ENCODE measurements at regions not wholly inside any gene's neighbourhood (a gene's known extent, or its start where the extent isn't known, plus 50 kb on each side); places are given as distances from the start of the nearest gene placed in this dataset.

- H3K36me3 ChIP-seq (replicated peaks in 1 of 2; ENCODE audit: control insufficient read depth in 1 of 2, insufficient read depth in 2 of 2, low read length in 2 of 2): no peaks in the 10 kb centered on the region
- ATAC-seq: no peak
- intact Hi-C loops (cut with micrococcal nuclease; ENCODE audit: unreplicated experiment) (no loop called here), in situ Hi-C loops (cut with HindIII; ENCODE audit: extremely low pct_ligation_motif_present, low pct_unique_long_range_greater_than_20kb) (no loop called here)
- no peaks in the 10 kb centered on the region for H4K20me1 ChIP-seq (ENCODE audit: insufficient read depth, low read length)
- H3K9me3 ChIP-seq (ENCODE audit: low read length): no peaks in the 10 kb centered on the region
- H3K27ac ChIP-seq (ENCODE audit: extremely low read length, insufficient read depth, low read length): no peak overlapping the region
- no TSS peak for BruUV-seq (replicated peaks)
- no peak overlapping the region for H3K9ac ChIP-seq (ENCODE audit: insufficient read depth, low read depth, low read length)
- FAIRE-seq: no peak
- H2AFZ ChIP-seq (ENCODE audit: low read length): no peak overlapping the region
- DNase-seq (ENCODE audit: low spot score): no peak
- no peaks in the 10 kb centered on the region for H3K79me2 ChIP-seq (ENCODE audit: insufficient read depth, low read length)
- H3K27me3 ChIP-seq (ENCODE audit: control insufficient read depth in 1 of 2, insufficient read depth in 2 of 2, low read length in 2 of 2): peaks cover 0 to 15% of the 10 kb centered on the region in 2 experiments; a peak in 2 of 5 replicates
- H3K4me2 ChIP-seq (ENCODE audit: low read depth, low read length): no peak overlapping the region
- WGBS (ENCODE audit: low lambda C conversion rate): no CpG with 5 or more reads among the region's 1 CpG
- POLR2A ChIA-PET: no interaction called here
- H3K4me3 ChIP-seq (replicated peaks in 1 of 3; ENCODE audit: insufficient read depth in 1 of 3, low read depth in 2 of 3, low read length in 3 of 3): no peak overlapping the region
- no peaks in the 10 kb centered on the region for H3K4me1 ChIP-seq (ENCODE audit: insufficient read depth, low read length)
- CTCF ChIA-PET (ENCODE audit: low intra/inter-chr PET ratio, low total read pairs): no interaction called here
- TF ChIP-seq ZNF574 (CRISPR knock-in tag; IDR thresholded peaks at IDR 0.05) (no peak), MLXIP (CRISPR knock-in tag; IDR thresholded peaks at IDR 0.05; ENCODE audit: borderline replicate concordance) (no peak), AGO1 (IDR thresholded peaks at IDR 0.05; ENCODE audit: low read depth, low read length, poor library complexity, severe bottlenecking) (no peak), GTF2F1 (IDR thresholded peaks at IDR 0.05; ENCODE audit: low read length) (no peak), FOSL1 (CRISPR knock-in tag; IDR thresholded peaks at IDR 0.05; ENCODE audit: borderline replicate concordance) (no peak), FOXP1 (IDR thresholded peaks at IDR 0.05) (no peak), FOXP1 (CRISPR knock-in tag; IDR thresholded peaks at IDR 0.05) (no peak), ZNF879 (CRISPR knock-in tag; IDR thresholded peaks at IDR 0.05) (no peak), ZNF224 (CRISPR knock-in tag; IDR thresholded peaks at IDR 0.05) (no peak), ZNF446 (CRISPR knock-in tag; IDR thresholded peaks at IDR 0.05) (no peak), NR2C2 (CRISPR knock-in tag; IDR thresholded peaks at IDR 0.05; ENCODE audit: borderline replicate concordance) (no peak), ZNF33A (CRISPR knock-in tag; IDR thresholded peaks at IDR 0.05; ENCODE audit: borderline replicate concordance) (no peak), ZBTB21 (CRISPR knock-in tag; IDR thresholded peaks at IDR 0.05) (no peak), CERS6 (CRISPR knock-in tag; IDR thresholded peaks at IDR 0.05) (no peak), ZNF782 (CRISPR knock-in tag; IDR thresholded peaks at IDR 0.05; ENCODE audit: borderline replicate concordance) (no peak), PHF21A (CRISPR knock-in tag; IDR thresholded peaks at IDR 0.05) (no peak), ZNF703 (CRISPR knock-in tag; IDR thresholded peaks at IDR 0.05; ENCODE audit: borderline replicate concordance) (no peak)
These were observed 61.5 kb upstream of the L3MBTL4 start for GRCh38 chr18:6476190-6476589.
